GM18519 (cell line): ENCODE measurements at regions not wholly inside any gene's neighbourhood (a gene's known extent, or its start where the extent isn't known, plus 50 kb on each side); places are given as distances from the start of the nearest gene placed in this dataset.
"Not testable (repeated sequence)": the region's sequence is repeated elsewhere in the genome, so short reads cannot be mapped to it uniquely, and the experiment has no call there.

Source experiments
- ATAC-seq: cut with Tn5 transposase; IDR thresholded peaks from one replicate; pipeline ENCODE4 v1.9.1; 2021; ENCODE audit warnings: mild to moderate bottlenecking, moderate library complexity; ENCODE audit not compliant: unreplicated experiment, low FRiP score

DNA sequence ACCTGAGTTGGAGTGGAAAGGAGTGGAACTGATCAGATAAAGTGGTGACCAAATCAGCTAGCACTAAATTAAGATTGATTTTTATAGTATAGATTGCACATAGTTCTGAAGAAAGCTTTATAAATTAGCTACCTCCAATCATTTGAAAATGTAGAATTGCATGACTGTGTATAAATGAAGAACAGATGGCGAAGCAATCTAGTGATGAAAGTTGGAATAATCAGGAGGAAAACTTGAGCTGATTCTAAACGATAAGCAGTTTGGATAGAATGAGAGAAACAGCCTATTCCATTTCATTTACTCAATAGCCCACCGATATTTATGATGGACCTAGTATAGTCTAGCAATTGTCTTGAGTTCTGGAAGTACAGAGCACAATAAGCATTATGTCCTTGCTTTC, 661.5 kb downstream of the PLA2G4A start:
- no peak for ATAC-seq

DNA sequence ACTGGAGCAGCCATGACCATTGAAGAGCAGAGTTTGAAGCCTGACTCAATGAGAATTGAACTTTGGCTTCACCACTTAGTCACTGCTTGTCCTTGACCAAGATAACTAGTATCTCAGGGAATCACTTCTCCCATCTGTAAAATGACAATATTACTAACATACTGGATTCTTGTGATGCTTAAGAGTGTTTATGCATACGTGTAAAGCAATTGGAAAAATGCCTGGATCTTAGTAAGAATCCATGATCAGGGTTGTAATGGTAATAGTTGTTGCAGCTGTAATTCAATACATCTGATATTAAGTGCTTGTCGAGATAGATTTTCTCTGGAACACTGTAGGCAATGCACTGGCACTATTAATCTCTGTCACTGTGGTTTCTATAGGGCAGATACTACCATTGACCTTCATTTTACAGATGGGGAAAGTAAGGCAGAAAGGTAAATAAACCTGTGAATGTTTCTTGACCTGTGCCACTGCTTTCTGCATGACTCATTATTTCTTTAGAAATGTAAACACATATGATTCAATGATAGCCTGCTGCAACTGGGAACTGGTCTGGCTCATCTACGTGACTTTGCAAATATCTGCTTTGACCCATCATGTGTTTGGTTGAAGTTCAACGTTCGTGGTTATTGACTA, 662.5 kb downstream of the PLA2G4A start:
- no peak for ATAC-seq

- no peak for ATAC-seq
Observed at GRCh38 chr1:187498028-187498427, 669.3 kb downstream of the PLA2G4A start.

DNA sequence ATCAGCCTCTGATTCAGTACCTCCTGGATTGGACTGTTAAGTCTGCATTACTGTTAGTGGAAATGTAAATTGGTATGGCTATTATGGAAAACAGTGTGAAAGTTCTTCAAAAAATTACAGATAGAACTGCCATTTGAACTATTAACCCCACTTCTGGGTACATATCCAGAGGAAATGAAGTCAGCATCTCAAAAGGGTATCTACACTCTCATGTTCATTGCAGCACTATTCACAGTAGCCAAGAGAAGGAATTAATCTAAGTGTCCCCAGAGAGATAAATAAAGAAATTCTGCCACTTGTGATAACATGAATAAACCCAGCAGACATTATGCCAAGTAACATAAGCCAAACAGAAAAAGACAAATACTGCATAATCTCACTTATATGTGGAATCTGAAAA, 676.0 kb downstream of the PLA2G4A start:
- ATAC-seq: no peak

DNA sequence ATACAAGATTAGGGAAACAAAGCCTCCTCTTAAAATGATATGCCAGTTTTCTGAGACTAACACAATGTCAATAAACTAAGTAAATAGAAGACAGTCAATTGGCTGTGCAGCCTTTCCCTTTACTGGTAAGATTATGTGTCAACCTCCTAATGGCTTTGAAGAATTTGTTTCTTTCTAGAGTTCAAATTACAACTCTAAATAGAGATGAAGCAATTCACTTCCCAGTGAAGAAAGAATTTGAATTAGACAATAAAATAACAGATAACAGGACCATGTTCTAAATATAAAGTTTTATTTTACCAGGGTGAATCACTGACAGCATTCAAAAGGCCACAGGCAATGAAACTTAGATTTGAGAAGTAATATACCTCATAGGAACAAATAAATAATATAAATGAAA, 680.3 kb downstream of the PLA2G4A start:
- ATAC-seq: no peak

- ATAC-seq: no peak
Observed at GRCh38 chr1:187513190-187513589, 684.4 kb downstream of the PLA2G4A start.

DNA sequence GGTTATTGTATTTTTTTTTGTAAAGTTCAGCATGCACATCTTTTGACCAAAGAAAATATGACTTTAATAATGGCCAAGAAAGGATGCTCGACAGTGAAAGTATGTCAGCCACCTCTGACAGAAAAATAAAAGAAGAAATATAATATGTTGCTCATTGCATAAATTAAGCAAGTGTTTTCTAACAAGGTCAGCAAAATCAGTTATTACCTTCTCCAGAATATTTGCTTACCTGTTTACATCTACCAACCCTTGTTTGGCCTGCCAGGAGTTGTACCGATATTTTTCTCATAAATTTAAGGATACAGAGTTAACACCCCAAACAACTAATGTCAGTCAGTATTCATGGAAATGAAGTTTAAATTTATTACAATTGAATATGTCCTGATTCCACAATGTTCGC, 685.4 kb downstream of the PLA2G4A start:
- ATAC-seq: no peak

- no peak for ATAC-seq
Observed at GRCh38 chr1:187516874-187517273, 688.1 kb downstream of the PLA2G4A start.

DNA sequence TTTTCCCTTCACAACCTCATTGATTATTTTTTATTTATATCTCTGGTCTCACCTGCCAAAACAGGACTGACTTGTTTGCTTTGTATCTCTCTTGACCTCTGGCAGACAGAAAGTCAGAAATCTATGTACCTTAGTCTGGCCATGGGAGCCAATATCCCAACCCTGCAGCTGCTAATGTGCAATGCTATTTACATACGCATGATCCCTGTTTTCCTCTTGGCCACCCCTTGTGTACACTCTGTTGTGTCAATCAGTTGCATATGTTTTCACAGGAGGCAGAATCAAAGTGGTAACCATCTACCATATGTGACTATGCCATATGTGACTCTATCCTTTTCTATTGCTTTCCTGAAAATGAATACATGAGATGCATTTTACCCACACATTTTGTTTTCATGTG, 688.8 kb downstream of the PLA2G4A start:
- no peak for ATAC-seq

- ATAC-seq: no peak
Observed at GRCh38 chr1:187527346-187527745, 698.6 kb downstream of the PLA2G4A start.

DNA sequence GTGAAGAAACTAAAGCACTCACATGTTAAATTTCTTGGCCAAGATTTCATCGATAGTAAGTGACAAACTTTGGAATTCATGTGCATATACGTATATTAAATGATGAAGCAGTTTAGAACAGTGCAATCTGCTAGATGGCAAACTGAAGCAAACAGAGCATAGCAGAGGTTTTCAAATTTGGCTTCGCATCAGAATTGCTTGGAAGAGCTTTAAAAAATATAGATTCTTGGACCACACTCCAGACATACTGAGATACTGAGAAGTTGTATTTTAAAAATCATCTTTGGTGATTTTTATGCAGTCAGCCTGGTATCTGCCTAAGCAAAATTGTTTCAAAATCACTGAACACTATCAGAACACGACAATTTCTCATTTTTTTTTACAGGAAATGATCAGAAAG, 709.2 kb downstream of the PLA2G4A start:
- no peak for ATAC-seq

DNA sequence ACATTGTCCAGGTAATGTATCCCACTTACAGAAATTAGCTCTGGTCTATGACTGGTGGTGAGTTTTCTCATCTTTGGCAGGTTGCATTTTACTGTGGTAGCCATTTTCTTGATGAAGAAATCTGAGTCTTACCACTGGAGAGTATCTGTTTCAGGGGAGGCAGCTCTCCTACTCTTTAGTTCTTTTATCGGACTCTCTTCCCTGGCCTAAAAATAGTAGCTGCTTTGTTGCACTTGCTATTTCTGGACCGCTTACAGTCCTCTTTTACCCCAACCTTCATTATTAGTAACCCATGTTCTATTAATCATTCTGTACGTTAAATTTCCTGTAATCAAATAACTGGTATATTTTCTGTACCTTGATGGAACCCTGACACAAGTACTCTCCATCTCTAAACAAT, 720.8 kb downstream of the PLA2G4A start:
- ATAC-seq: no peak

GRCh38 chr1:187551061-187551460, 722.3 kb downstream of the PLA2G4A start:
- no peak for ATAC-seq

- ATAC-seq: no peak
Observed at GRCh38 chr1:187563191-187563590, 734.4 kb downstream of the PLA2G4A start.

DNA sequence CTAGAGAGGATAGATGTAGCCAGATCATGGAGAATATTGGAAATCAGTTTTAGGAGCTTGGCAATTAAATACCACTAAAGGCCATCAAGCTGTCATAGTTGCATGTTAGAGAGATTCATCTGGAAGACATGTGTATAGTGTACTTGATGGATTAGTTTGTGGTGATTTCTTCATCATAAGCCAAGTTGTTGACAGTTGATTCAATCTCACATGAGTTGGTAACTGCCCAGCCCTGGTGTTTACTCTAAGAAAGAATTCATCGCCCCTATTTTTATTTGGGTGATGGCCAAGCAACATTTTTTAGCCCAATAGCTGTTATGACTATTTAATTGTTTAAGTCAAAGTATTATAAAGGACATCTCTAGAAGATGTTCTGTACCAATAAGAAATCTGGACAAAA, 737.6 kb downstream of the PLA2G4A start:
- ATAC-seq: no peak

DNA sequence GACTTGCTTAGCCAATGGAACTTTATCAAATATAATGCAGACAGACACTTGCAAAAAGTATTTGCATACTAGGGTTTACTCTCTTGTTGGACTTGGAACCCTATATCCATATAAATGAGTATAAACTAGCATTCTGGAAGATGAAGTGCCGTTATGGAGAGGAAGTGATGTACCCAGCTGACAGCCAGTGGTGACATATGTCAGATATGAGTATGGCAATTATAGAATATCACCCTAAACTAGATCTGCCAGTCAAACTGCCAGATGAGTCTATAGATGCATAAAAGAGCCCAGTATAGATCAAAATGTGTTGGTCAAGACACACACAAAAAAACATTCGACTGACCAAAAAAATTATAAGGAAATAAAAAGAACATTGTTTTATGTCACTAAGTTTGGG, 739.3 kb downstream of the PLA2G4A start:
- ATAC-seq: no peak

DNA sequence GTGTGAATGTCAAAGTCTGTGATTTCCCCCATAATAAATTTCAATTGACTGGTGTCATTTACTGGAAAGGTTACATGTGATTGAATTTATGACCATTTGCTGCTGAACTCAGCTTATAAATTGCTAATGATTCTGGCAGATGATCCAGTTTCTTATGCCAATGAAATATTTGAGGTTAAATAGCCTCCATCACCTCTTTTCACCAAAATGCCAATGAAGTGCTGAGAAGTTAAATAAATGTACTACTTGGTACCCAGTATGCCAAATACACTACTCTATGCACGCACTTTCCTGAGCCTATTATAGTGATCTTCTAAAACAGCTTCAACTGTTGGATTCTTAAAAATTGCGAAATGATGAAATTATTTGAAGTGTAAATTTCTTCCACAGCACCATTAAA, 741.4 kb downstream of the PLA2G4A start:
- no peak for ATAC-seq

DNA sequence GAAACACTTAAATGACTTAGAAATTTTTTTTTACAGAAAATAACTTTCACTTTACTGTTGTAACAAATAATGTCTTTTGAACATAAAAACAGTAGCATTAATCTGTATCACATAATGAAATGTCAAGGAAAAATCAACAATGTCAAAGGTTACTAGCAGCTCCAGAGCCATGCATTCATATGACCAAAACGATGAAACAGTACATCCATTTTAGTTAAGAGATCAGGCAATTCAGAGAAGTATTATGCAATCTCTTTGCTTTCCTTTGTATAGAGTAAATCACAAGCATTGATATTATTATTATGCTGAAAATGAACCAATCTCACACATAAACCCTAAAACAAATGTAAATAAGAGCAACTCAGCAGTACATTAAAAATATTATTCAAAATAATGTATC, 748.9 kb downstream of the PLA2G4A start:
- no peak for ATAC-seq

DNA sequence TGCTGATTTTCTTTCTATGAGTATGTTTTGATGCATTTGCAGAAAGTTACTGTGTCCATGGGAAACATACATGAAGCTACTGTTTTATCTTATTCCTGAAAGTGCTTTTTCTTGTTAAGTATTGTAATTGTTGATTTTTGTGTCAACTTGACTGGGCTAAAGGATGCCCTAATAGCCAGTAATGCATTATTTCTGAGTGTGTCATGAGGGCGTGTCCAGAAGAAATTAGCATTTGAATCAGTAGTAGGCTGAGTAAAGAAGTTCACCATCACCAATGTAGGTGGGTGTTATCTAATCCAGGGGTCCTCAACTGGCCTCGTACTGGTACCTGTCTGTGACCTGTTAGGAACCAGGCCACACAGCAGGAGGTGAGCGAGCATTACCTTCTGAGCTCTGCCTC, 760.2 kb downstream of the PLA2G4A start:
- ATAC-seq: no peak

DNA sequence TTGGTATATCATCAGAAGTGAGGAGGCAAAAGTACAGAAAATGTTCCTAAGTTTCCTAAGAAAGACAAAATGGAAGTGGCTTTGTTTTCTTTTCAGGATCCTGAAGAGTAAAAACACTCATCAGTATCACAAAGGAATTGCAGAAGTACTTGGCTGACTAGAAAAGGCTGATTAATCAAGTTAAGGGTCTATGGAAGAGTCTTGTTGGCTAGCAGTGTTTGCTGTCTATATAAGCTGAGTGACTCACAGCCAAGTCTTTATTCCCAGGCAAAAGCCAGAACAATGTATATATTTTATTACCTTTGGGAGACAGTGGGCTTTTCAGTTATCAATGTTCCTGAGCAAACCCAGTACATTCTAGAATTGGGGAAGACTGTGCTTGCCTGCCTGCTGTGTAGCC, 777.0 kb downstream of the PLA2G4A start:
- no peak for ATAC-seq

DNA sequence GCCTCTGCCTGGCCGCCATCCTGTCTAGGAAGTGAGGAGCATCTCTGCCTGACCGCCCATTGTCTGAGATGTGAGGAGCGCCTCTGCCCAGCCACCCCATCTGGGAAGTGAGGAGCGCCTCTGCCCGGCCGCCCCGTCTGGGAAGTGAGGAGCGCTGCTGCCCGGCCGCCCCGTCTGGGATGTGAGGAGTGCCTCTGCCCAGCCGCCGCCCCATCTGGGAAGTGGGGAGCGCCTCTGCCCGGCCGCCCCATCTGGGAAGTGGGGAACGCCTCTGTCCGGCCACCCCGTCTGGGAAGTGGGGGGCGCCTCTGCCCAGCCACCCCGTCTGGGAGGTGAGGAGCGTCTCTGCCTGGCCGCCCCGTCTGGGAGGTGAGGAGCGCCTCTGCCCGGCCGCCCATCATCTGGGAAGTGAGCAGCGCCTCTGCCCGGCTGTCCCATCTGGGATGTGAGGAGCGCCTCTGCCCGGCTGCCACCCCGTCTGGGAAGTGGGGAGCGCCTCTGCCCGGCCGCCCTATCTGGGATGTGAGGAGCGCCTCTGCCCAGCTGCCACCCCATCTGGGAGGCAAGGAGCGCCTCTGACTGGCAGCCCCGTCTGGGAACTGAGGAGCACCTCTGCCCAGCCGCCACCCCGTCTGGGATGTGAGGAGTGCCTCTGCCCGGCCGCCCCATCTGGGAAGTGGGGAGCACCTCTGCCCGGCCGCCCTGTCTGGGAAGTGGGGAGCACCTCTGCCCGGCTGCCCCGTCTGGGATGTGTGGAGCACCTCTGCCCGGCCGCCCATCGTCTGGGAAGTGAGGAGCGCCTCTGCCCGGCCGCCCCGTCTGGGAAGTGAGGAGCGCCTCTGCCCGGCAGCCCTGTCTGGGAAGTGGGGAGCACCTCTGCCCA, 787.3 kb downstream of the PLA2G4A start:
- not testable (repeated sequence) for ATAC-seq

GRCh38 chr1:187616830-187617229, 788.1 kb downstream of the PLA2G4A start:
- not testable (repeated sequence) for ATAC-seq
